ENCODE measurements at regions not wholly inside any gene's neighbourhood (a gene's known extent, or its start where the extent isn't known, plus 50 kb on each side); places are given as distances from the start of the nearest gene placed in this dataset.

GRCh38 chr16:35409503-35409902 is 1950.1 kb downstream of the TP53TG3F start:
- no peaks in the 10 kb centered on the region for H3K36me3 ChIP-seq (ENCODE audit: insufficient read depth, low read length)
- H3K9me3 ChIP-seq (ENCODE audit: low read depth, low read length): peaks cover 3% of the 10 kb centered on the region
- no peak overlapping the region for H3K4me2 ChIP-seq (ENCODE audit: insufficient read depth, low read length)
- H3K4me3 ChIP-seq (ENCODE audit: insufficient read depth, low read length): no peak overlapping the region
- H3K27me3 ChIP-seq (ENCODE audit: insufficient read depth, low read length): no peaks in the 10 kb centered on the region
- H3K4me1 ChIP-seq (ENCODE audit: insufficient read depth, low read length): no peaks in the 10 kb centered on the region
- no peak overlapping the region for H3K27ac ChIP-seq (ENCODE audit: low read depth, low read length)
- no peak overlapping the region for H2AFZ ChIP-seq (ENCODE audit: low read length)
- DNase-seq (ENCODE audit: insufficient read length, low spot score, missing footprints): no peak
- H4K20me1 ChIP-seq (ENCODE audit: insufficient read depth, low read length): no peaks in the 10 kb centered on the region
- H3K79me2 ChIP-seq (ENCODE audit: insufficient read depth, low read length): no peaks in the 10 kb centered on the region
- no peak for TF ChIP-seq CTCF (IDR thresholded peaks at IDR 0.05; ENCODE audit: extremely low read depth, low read depth, low read length)

- peaks cover 3% of the 10 kb centered on the region for H3K9me3 ChIP-seq (ENCODE audit: low read depth, low read length)
Measured at GRCh38 chr16:35410438-35410837, 1951.0 kb downstream of the TP53TG3F start.

GRCh38 chr16:35411156-35411555 is 1951.7 kb downstream of the TP53TG3F start:
- Histone ChIP-seq H3K27ac (ENCODE audit: low read depth, low read length) (no peak overlapping the region), H3K4me1 (ENCODE audit: insufficient read depth, low read length) (no peaks in the 10 kb centered on the region), H3K79me2 (ENCODE audit: insufficient read depth, low read length) (no peaks in the 10 kb centered on the region), H2AFZ (ENCODE audit: low read length) (no peak overlapping the region), H4K20me1 (ENCODE audit: insufficient read depth, low read length) (no peaks in the 10 kb centered on the region), H3K36me3 (ENCODE audit: insufficient read depth, low read length) (no peaks in the 10 kb centered on the region), H3K4me2 (ENCODE audit: insufficient read depth, low read length) (no peak overlapping the region), H3K9me3 (ENCODE audit: low read depth, low read length) (no peaks in the 10 kb centered on the region), H3K4me3 (ENCODE audit: insufficient read depth, low read length) (no peak overlapping the region), H3K27me3 (ENCODE audit: insufficient read depth, low read length) (no peaks in the 10 kb centered on the region)
- no peak for DNase-seq (ENCODE audit: insufficient read length, low spot score, missing footprints)
- no peak for TF ChIP-seq CTCF (IDR thresholded peaks at IDR 0.05; ENCODE audit: extremely low read depth, low read depth, low read length)

More at GRCh38 chr16:35410438-35410837, 1951.0 kb downstream of the TP53TG3F start:
- no peak overlapping the region for H2AFZ ChIP-seq (ENCODE audit: low read length)
- no peaks in the 10 kb centered on the region for H3K79me2 ChIP-seq (ENCODE audit: insufficient read depth, low read length)
- no peak for DNase-seq (ENCODE audit: insufficient read length, low spot score, missing footprints)
- no peaks in the 10 kb centered on the region for H3K4me1 ChIP-seq (ENCODE audit: insufficient read depth, low read length)
- H3K27me3 ChIP-seq (ENCODE audit: insufficient read depth, low read length): no peaks in the 10 kb centered on the region
- H3K4me2 ChIP-seq (ENCODE audit: insufficient read depth, low read length): no peak overlapping the region
- no peaks in the 10 kb centered on the region for H4K20me1 ChIP-seq (ENCODE audit: insufficient read depth, low read length)
- no peak overlapping the region for H3K27ac ChIP-seq (ENCODE audit: low read depth, low read length)
- H3K4me3 ChIP-seq (ENCODE audit: insufficient read depth, low read length): no peak overlapping the region
- TF ChIP-seq CTCF (IDR thresholded peaks at IDR 0.05; ENCODE audit: extremely low read depth, low read depth, low read length): no peak
- no peaks in the 10 kb centered on the region for H3K36me3 ChIP-seq (ENCODE audit: insufficient read depth, low read length)

- no peak for TF ChIP-seq CTCF (IDR thresholded peaks at IDR 0.05; ENCODE audit: extremely low read depth, low read depth, low read length)
Measured at GRCh38 chr16:35414139-35414538, 1954.7 kb downstream of the TP53TG3F start.

More at GRCh38 chr16:35414139-35414538, 1954.7 kb downstream of the TP53TG3F start:
- Histone ChIP-seq H3K4me1 (ENCODE audit: insufficient read depth, low read length) (no peaks in the 10 kb centered on the region), H4K20me1 (ENCODE audit: insufficient read depth, low read length) (no peaks in the 10 kb centered on the region), H3K27ac (ENCODE audit: low read depth, low read length) (no peak overlapping the region), H3K9me3 (ENCODE audit: low read depth, low read length) (no peaks in the 10 kb centered on the region), H3K27me3 (ENCODE audit: insufficient read depth, low read length) (no peaks in the 10 kb centered on the region), H3K4me2 (ENCODE audit: insufficient read depth, low read length) (no peak overlapping the region), H3K79me2 (ENCODE audit: insufficient read depth, low read length) (no peaks in the 10 kb centered on the region), H3K36me3 (ENCODE audit: insufficient read depth, low read length) (no peaks in the 10 kb centered on the region), H3K4me3 (ENCODE audit: insufficient read depth, low read length) (no peak overlapping the region), H2AFZ (ENCODE audit: low read length) (no peak overlapping the region)
- no peak for DNase-seq (ENCODE audit: insufficient read length, low spot score, missing footprints)

All from osteoblast (primary cell).